ENCODE measurements at regions not wholly inside any gene's neighbourhood (a gene's known extent, or its start where the extent isn't known, plus 50 kb on each side); places are given as distances from the start of the nearest gene placed in this dataset.

DNA sequence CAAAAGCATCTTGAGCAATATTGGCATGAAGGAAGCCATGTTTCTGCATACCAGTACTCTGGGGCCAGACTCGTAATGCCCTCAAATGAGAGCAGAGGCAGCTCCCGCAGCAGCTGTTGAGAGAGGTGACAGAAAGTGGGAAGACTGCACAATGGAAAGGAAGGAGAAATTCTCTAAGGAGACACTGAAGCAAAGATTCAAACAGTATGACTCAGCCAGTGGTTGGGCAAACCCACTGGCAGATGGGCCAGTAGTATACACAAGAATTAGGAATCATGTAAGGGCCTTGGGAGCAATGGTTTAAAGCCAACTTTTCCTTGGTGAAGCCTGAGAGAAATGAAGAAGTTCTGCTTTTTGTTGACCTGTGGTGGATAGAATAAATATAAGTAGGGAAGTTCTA lies 2092.7 kb upstream of the PIK3C3 start:
- no peak for DNase-seq (ENCODE audit: low spot score)

DNA sequence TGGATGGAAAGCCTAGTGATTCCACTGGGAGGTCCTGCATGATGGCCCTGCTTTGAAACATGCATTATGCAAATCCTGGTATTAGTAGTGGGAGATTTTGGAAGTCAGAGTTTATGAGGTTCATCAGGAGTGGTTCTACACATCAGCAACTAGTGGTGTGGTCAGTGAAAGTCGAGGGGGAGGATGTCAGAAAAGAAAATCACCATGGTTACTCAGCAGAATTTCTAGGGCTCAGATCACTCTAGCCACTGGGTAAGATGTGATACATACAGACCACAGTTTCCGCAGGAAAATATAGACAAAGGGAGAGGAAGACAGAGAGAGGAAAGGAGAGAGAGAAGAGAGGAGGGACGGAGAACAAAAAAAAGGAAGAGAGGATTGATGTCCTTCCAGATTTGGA lies 2100.7 kb upstream of the PIK3C3 start:
- DNase-seq (ENCODE audit: low spot score), result no peak

DNA sequence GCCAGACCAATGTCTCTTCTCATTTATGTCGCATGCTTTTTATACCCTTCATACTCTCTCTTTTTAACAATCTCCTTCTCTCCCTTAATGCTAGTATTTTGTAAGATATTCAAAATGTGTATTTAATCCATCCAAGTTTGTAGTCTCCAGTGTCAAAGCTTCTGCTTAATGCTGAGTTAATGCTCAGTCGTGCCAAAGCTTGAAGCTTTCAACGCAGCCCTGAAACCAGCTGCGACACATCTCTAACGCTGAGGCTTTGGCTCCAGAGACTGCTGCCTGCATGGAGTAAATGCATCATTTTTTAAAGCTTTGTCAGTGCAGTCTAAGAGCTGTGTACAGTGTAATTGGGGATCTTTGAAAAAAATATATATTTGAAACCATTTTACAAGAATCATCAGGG lies 2108.8 kb upstream of the PIK3C3 start:
- no peak for DNase-seq (ENCODE audit: low spot score)

DNA sequence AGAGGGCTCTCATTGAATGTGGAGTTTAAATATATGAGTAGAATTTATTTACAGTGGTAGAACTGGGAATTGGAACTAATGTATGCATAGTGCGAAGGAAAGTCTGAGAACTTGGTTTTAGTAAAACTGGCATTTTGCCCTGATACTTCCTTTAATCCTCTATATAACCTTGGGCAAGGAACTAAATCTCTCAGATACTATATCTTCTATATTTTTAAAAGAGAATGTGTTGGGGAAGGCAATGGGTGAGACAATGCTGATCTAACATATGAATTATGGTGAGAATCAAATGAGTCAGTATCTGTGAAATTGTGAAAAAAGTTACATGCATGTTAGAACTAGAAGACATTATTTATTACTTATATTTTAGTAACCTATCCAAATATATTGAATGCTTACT lies 2109.4 kb upstream of the PIK3C3 start:
- no peak for DNase-seq (ENCODE audit: low spot score)

DNA sequence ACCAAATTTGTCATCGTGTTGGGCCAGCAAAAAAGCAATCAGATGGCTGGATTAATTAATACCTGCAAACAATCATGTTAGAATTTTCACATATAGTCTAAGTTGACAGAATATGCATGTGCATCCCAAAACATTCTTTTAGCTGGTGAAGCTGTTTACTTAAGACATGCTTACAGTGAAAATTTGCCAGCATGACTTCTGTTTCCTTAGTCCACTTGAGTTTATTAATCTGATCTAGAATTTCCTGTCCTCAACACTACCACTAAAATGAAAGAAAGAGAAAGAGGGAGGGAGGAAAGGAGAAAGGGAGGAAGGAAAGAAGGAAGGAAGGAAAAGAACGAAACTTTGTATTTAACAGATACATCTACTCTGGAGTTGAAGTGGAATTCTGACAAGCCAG lies 2109.9 kb upstream of the PIK3C3 start:
- DNase-seq (ENCODE audit: low spot score), result no peak

DNA sequence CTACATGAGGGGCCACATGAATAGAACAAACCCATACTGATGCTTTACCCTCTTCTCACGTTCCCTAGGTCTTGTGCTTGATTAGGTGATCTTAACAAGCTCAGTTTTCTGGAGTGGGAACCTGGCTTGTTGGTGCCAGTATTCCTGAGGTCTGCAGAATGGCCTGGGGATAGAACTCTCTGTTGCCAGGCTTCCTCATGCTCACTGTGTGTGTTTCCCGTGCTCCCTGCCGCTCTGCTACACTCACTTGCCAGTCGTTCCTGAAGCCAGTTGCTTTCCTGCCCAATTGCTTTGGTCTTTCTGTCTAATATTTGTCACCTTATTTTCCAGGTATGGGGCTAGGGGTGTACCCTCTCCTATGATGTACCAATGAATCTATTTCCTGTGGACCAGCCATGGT lies 2111.5 kb upstream of the PIK3C3 start:
- no peak for DNase-seq (ENCODE audit: low spot score)

DNA sequence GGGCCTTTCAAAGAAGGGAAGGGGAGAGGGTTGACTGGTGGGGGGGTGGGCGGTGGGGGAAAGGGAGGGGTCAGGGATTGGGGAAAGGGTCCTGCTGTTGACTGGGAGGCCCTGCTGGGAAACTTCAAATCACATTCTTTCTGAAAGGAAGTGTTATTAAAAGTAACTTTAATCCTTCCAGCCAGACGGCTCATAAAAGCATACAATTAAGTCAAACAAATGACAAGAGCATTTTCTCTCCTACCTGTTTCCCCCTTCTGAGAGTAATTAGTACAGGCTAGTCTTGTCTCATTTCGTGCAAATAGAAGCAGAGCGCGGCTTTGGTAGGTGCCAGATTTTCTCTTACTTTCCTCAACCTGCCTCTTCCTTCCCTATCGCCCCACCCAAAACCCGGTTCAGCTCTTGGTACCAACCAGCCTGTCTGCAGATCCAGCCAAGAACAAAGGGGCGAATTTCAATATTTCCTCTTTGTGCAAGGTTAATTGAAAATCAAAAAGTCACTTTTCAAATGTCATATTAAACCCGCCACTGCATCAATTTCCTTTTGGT lies 2112.6 kb upstream of the PIK3C3 start:
- DNase-seq (ENCODE audit: low spot score), result no peak

DNA sequence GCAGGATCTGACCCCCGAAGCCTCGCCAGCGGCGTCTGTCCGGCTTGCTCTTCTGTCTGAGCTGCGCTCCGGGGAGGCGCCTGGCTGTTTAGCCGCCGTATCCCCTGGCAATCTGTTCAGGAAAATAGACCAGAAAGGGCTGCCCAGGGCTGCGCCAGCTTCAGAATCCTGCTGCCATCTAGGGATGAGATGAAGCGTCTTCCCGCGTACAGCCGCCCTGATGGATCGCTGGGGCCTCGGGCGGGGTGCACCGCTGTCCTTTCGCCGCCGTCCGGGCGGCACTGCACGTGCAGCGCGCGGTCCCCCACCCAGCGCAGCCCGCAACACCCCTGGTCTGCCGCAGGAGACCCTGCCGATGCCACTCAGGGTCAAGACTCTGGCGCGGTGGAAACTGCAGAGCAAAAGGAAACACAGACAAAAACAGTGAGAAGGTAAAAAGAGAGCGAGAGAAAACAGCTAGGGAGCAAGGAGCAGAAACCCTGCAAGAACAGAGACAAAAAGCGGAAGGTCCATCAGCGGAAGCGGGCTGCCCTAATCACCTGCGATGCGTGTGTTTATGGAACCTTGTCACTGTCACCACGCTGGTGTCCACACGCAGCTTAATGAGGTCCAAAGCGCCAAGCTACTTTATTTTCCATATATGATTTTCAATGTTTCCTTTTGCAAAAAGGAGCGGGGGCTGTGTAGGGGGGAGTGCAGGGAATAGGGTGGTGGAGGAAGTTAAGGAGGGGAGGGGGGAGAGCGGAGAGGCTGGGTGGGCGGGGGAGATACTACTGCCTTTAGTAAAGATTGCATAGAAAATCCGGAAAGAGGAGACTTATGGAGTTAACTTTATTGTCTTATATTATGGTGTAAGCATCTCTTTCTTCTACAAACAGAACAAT lies 2113.3 kb upstream of the PIK3C3 start:
- peak; percentile 43 for DNase-seq (ENCODE audit: low spot score)

DNA sequence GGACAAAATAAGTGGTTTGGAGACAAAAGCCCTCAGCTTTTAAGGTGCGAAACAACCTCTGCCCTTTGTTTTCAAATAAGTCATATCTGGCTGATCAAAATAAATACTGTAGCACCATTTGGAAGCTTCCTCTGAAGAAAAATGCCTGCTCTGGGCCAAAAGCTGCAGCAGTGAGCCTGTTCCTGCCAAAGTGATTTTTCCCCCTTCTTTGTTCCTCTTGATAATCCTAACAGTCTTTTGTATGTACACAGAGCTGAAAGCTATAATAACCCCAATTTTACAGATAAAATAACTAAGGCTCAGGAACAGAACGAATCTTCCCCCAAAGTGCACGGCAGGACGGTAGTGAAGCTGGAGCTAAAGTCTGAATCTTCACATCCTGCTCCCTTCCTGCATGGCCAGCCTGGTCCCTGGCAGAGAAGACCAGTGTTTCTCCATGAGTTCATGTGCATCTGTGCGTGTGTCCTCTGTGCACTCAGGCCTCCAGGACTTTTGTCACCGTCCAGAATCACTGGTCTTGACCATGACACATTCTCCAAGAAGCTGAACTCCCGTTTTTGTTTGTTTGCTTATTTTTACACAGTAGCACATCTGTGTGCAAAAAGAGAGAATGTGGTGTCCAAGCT lies 2114.1 kb upstream of the PIK3C3 start:
- DNase-seq (ENCODE audit: low spot score), result peak; percentile 21

DNA sequence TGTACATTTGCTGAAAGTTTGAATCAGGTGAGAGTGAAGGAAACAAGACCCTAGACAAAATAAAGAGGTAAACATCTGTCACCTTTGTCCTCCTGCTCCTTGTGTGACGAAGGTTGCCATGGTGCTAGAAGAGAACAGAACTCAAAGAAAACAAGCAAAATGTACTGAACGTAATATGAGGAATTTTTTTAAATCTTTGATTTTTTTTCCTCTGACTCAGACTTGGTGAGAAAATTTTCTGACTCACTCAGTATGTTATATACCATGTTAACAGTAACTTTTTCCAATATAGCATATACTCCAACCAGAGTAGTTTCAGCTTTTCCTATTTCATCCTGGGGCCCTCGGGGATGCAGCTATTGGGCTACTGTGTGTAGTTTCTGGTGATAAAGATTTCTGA lies 2114.6 kb upstream of the PIK3C3 start:
- DNase-seq (ENCODE audit: low spot score), result peak; percentile 3

DNA sequence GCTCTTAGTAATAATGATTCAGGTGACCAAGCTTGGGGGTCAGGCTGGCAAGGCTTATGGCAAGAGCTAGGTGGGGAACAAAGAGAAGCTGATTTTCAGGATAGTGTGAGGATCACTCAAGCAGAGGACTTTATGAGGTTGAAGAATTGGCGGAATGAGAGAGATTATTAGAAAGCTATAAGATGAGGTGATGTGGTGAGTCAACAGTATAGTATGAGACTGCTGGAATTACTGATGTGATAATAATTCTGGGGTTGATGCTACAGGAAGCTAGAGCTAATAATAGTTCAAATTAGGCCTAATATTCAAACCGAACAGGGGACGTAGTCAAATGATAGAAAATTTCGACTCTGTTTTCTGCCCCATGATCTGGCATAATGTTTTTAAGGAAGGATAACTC lies 2115.3 kb upstream of the PIK3C3 start:
- no peak for DNase-seq (ENCODE audit: low spot score)

DNA sequence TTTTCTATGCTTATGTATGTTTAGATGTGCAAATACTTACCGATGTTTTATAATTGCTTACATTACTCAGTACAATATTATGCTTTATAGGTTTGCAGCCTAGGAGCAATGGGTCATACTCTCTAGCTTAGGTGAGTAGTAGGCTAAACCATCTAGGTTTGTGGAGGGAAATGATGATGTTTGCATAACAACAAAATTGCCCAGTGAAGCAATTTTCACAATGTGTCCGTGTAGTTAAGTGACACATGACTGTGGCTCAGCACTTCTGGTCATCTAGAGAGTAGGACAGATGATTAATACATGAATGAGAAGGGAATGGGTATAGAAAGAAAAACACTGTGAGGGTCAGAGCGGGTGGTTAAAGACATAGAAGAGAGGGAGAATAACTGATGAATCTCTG lies 2116.2 kb upstream of the PIK3C3 start:
- DNase-seq (ENCODE audit: low spot score), result no peak

DNA sequence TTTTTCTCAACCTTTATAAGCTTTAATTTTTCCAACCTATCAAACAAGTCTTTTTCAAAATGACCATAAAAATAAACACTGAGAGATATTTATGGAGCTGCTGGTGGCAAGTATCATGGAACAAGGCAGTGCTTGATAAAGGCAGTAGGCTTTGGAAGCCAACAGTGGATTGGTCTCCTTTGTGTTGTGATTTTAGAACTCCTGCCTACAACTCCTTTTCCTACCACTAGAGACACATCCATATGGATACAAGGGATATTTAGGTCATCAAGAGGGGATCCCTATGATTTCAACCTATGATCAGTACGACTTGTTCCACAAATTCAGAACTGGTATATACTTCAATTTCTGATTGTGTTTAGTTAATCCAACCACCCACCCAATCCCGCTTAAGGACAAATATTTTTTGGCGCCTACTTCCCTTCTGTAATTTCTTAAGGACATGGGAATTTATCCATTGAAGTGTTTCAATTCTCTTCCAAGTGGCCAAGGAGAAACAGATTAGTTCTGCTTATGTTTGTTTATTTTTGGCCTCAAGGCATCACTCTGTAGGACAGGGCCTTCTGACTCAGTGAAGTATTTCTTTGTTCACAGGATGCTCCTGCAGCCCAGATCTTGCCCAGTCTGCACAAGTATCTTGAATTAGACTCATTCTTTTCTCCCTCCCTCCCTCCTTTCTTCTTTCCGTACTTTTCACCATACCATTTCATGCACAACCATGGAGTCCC lies 2119.6 kb upstream of the PIK3C3 start:
- no peak for DNase-seq (ENCODE audit: low spot score)

DNA sequence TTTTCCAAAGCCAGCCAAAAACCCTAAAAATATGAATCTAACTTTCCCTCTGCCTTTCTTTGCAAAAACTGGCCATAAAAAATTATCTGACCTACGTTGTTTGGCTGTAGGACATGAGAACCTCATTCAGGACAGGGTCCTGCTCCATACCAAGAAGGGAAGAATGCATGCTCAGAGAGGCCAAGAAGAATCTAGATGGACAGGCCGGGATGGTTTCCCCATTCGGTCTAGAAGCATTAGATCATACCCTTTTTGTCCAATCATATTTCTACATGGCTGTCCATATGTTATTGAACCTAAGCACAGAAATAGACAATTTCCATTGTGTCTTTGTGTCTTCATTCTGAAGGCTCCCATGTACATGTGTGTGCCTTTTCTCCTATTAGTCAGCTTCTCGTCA lies 2120.4 kb upstream of the PIK3C3 start:
- DNase-seq (ENCODE audit: low spot score), result no peak

DNA sequence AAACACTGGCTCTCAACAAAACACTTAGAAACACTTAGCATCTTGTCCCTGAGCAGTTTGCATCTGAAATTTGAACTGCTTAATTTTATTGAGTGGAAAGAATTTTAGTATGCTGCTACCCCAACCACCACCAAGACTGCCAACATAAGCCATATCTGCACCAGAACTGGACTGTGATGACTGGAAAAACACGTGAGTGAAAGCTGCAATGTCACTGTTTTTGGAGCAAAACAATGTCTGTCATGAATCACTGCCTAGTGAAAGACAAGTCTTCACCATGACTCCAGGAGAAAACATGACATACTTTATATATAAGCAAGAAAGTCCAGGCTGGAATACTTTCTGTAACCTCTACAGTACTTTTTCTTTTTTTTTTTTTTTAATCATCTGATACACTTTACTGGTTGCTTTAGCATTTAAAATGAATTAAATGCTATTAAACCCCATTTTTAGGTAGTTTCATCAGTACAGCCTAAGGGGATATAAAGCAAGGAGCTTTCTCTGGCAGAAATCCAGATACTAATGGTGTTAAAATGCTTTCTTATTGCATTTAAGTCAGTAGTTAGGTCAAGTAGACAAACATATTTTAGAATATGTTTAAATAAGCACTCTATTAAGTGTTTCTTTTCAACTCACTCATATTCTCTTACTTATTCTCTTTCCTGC lies 2129.4 kb upstream of the PIK3C3 start:
- DNase-seq (ENCODE audit: low spot score), result no peak

DNA sequence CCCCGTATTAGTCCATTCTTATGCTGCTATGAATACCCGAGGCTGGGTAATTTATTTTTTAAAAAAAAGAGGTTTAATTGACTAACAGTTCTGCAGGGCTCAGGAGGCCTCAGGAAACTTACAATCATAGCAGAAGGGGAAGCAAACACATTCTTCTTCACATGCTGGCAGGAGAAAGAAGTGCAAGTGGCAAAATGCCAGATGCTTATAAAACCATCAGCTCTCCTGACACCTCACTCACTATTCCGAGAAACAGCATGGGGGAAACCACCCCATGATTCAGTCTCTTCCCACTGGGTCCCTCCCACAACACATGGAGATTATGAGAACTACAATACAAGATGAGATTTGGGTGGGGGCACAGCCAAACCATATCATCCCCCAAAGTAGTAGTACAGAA lies 2148.5 kb upstream of the PIK3C3 start:
- no peak for DNase-seq (ENCODE audit: low spot score)

DNA sequence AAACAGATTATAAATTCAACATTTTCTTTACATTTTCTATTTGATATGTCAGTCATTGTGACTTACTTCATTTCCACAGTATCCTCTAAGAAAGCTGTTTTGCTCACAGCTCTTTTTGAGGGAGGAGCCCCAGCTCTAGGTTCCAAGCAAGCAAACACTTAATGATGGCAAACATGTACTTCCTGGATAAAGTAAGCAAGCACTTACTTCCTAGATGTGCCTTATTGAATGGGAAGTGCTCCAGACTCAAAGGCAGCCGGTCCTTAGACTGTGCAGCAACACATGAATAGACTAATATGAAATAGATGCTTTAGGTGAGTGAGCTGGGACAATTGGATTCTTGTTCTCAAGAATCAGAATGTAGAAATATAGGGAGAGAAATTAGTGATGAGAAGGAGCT lies 2149.8 kb upstream of the PIK3C3 start:
- no peak for DNase-seq (ENCODE audit: low spot score)

DNA sequence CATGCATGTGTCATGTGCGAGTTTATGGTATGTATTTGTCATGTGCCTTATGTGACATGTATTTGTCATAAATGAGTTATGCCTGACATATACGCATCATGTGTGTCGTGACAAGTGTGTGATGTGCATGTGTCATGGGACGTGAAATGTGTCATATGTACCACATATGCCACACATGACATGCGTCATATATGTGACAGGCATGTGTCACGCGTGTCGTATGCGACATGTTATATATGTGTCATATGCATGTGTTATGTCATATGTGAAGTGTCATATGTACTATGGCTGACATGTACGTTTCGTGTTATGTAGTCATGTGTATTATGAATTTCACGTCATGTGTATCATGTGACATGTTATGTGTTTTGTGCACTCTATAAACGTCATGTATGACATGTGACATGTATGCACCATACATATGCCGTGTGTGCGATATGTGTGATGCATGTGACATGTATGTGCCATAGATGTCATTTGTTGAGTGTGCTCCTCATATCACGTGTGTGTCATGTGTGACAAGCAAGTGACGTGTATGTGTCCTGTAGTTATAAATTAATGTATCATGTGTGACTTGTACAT lies 2152.3 kb upstream of the PIK3C3 start:
- DNase-seq (ENCODE audit: low spot score), result no peak

DNA sequence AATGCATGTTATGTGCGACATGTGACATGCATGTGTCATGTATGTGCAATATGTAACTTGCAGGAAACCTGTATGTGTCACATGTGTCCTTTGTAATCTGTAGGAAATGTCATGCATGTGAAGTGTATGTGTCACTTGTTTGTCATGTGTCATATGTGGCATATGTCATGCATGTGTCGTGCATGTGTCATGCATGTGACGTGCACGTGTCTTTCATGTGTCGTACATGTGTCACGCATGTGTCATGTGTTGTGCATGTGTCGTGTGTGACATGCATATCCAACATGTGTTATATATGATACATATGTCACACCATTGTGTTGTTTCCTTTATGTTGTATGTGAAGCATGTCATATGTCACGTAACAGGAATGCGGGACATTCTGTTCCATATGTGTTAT lies 2153.2 kb upstream of the PIK3C3 start:
- no peak for DNase-seq (ENCODE audit: low spot score)

DNA sequence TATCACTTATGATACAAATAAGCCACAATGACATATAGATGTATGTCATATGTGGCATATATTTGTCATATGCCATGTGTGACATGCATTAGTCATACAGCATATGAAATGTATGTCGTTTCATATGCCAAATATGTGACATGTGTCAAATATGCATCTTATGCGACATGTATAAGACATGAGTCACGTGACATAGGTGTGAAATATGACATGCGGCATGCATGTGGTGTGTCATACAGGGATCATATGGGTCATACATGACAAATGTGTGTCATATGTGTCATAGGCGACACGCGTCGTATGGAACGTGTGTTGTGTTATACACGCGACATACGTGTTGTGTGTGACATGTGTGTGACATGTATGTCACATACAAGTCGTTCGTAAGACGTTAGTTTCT lies 2154.0 kb upstream of the PIK3C3 start:
- no peak for DNase-seq (ENCODE audit: low spot score)

DNA sequence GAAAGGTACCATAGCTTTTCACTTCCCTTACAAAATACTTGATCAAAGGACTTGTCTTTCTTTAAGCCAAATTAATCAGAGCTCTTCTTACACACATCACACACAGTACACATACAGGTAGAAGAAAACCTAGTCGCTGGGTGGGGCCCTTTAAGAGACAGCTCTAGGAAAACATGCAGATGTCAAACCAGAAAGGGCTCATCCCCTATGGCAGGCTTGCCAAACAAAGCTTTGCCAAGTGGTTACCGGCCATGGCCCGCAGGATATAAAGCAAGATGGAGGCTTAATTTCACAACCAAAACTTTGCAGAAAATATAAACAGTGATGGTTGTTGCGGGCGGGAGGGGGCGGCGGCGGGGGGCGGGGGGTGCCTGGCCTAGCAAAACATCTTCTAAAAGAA lies 2156.0 kb upstream of the PIK3C3 start:
- DNase-seq (ENCODE audit: low spot score), result no peak

DNA sequence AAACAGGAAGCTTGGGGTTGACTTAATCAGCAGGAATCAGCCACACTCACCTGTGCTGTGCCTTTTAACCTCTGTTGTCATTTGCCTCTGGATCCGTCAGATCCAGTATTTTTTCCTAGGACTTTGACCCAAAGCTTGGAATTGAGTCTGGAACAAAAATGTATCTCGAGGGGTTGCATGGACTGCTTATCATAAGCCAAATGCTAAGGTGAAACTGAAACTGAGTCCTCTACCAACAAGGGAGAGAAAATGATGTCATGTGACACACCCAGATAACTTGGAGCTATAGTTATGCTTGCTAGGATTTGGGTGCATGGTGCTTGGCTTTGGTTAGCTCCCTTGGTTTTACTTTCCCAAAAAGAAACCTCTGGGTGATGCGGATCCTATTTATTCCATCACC lies 2158.6 kb upstream of the PIK3C3 start:
- DNase-seq (ENCODE audit: low spot score), result no peak

Data from kidney capillary endothelial cell (primary cell).